HL-60 (cell line): ENCODE measurements at regions not wholly inside any gene's neighbourhood (a gene's known extent, or its start where the extent isn't known, plus 50 kb on each side); places are given as distances from the start of the nearest gene placed in this dataset.

Experiments
- POLR2AphosphoS5 ChIP-seq: IDR thresholded peaks from 2 replicates; pipeline ENCODE4 v1.6.1; 2012; ENCODE audit warnings: low read depth
- TF ChIP-seq, protein P1 (sequence below): IDR thresholded peaks from one replicate; pipeline ENCODE4 v1.5.1; 2011; ENCODE audit warnings: low read length, control low read depth, inconsistent platforms; ENCODE audit not compliant: insufficient read depth

DNA sequence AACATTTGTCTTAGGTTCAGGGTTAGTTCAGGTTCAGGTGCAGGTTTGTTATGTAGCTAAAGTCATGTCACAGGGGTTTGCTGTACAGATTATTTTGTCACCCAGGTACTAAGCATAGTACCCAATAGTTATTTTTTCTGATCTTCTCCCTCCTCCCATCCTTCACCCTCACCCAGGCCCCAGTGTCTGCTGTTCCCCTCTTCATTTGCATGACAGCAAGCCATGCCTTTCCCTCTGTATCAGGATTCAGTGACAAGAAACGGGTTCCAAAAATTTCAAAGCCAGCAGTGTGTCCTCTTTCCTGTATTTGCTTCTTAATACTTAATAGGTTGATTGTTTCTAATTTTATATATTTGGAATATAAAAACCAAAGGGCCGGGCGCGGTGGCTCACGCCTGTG, 330.8 kb upstream of the SGCD start:
- TF ChIP-seq, protein P1, sequence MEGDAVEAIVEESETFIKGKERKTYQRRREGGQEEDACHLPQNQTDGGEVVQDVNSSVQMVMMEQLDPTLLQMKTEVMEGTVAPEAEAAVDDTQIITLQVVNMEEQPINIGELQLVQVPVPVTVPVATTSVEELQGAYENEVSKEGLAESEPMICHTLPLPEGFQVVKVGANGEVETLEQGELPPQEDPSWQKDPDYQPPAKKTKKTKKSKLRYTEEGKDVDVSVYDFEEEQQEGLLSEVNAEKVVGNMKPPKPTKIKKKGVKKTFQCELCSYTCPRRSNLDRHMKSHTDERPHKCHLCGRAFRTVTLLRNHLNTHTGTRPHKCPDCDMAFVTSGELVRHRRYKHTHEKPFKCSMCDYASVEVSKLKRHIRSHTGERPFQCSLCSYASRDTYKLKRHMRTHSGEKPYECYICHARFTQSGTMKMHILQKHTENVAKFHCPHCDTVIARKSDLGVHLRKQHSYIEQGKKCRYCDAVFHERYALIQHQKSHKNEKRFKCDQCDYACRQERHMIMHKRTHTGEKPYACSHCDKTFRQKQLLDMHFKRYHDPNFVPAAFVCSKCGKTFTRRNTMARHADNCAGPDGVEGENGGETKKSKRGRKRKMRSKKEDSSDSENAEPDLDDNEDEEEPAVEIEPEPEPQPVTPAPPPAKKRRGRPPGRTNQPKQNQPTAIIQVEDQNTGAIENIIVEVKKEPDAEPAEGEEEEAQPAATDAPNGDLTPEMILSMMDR = no peak
- TF ChIP-seq POLR2AphosphoS5 = no peak
